T-helper 22 cell (primary cell): ENCODE measurements at regions not wholly inside any gene's neighbourhood (a gene's known extent, or its start where the extent isn't known, plus 50 kb on each side); places are given as distances from the start of the nearest gene placed in this dataset.
"Not testable (repeated sequence)": the region's sequence is repeated elsewhere in the genome, so short reads cannot be mapped to it uniquely, and the experiment has no call there.

Source experiments
- DNase-seq: peaks from one replicate; pipeline ENCODE4 v3.0.0-alpha.2; 2020; ENCODE audit warnings: low read depth

DNA sequence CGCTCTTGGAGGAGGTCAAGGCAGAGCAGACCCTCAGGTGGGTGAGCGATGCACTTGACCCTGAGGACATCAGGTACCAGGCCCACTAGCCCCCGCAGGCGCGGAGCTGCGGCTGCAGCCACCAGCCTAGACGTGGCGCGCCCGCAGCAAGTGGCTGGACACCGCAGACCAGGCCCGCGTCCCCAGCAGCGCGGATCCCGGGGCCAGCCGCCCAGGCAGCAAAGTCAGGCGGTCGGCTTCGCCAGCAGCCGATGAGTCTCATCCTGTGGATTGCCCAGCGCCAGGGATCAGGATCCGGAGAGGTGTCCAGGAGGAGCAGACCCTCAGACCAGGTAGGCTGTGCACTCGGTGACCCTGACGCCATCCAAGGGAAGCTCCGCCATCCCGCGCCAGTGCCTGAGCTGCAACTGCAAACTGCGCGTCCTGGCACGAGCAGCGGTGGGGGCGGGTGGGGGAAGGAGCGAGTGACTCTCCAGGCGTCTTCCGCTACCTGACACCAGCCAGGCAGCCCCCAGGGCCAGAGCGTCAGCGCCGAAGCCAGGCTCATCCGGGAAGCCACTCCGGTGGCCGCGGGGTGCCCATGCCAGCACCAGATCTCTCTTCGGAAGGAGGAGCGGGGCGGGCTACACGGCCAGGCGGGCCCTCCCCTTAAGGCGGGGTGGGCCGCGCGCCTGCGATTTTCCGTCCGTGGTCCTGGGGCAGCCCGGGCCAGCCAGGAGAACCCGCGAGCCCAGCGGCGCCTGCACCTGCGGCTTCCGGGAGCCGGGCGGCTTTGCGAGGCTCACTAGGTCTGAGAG, 92.6 kb upstream of the THOC3 start:
- DNase-seq: not testable (repeated sequence)

DNA sequence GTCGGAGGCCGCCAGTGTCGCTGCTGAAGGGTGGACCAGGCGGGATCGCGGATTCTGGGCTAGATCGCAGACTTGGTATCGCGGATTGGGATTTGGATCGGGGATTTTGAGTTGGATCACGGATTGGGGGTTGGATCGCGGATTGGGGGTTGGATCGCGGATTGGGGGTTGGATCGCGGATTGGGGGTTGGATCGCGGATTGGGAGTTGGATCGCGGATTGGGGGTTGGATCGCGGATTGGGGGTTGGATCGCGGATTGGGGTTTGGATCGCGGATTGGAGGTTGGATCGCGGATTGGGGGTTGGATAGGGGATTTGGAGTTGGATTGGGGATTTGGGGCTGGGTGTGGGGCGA, 93.1 kb upstream of the THOC3 start:
- not testable (repeated sequence) for DNase-seq

DNA sequence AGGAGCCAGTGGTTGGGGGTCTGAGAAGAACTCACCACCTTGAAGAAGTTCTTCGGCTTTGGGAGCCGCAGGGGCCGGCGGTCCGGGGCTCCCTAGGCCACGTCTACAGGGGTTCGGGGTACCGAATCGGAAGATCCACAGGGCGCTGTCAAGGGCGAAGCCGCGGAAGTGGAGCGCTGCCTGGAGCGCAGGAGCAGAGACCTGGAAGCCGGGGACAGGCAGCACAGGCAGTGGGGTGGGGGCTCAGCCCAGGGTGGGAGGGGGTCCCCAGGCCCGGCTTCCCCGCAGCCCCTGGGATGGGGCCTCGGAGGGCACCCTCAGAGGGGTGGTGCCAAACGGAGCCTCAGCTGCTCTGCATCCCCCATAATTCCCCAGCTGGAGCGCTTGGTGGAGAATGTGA, 93.5 kb upstream of the THOC3 start:
- DNase-seq: not testable (repeated sequence)

DNA sequence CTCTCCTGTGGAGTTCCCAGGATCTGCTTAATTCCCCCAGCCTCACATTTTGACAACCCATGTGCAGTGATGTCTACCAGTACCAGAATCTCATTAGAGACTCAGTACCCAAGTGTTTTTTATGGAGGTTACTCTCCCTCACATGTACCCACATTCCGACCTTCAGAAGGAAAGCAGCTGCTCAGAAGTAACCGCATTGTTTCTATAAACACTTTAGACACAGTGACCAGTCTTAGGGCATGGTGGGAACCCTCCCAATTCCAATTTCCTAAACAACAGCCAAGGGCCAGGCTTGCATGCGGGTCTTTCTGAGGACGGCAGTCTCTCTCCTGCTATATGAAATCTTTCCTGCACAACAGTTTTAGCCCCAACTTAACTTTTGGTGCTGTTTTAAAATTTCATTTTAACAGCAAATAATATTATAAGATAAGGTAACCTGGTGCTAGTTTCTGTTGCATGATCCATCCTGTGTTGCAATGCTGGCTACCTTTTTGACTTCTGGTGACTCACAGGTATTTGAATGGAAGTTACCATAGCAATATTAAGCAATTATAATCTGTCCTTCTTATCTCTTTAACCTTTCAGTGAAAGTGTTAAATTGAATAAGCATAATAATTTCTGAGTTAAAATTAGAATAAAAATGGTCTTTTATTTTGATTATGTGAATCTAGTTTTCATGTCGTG, 98.3 kb upstream of the THOC3 start:
- not testable (repeated sequence) for DNase-seq

DNA sequence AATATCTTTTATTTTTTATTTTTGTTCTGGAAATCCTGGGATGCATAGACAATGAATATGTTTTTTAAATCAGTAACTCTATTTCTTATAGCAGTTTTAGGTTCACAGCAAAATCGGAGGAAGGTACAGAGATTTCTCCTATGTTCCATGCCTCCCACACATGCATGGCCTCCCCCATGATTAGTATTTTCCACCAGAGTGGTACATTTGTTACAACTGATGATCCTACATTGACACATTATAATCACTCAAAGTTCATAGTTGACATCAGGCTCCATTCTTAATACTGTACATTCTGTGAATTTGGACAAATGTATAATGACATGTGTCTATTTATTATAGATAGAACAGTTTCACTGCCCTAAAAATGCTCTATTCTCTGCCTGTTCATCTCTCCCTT, 99.0 kb upstream of the THOC3 start:
- DNase-seq: not testable (repeated sequence)

DNA sequence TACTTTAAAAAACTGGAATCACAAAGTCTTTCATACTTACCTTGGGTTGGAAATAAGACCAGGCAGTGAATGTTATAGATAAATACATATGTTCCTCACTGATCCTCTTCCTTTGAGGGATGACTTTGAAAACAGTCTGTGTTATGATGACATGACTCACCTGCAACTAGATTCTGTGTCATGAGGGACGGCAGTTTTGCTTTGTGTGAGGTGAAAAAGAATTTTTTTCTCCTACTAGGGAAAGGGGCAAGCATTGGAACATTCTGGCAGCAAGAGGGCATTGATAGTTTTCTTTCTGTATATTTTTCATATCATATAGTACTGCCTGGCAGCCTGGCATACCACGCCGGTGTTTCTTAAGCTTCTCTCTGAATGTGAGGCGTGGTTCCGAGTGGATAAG, 99.8 kb upstream of the THOC3 start:
- not testable (repeated sequence) for DNase-seq

DNA sequence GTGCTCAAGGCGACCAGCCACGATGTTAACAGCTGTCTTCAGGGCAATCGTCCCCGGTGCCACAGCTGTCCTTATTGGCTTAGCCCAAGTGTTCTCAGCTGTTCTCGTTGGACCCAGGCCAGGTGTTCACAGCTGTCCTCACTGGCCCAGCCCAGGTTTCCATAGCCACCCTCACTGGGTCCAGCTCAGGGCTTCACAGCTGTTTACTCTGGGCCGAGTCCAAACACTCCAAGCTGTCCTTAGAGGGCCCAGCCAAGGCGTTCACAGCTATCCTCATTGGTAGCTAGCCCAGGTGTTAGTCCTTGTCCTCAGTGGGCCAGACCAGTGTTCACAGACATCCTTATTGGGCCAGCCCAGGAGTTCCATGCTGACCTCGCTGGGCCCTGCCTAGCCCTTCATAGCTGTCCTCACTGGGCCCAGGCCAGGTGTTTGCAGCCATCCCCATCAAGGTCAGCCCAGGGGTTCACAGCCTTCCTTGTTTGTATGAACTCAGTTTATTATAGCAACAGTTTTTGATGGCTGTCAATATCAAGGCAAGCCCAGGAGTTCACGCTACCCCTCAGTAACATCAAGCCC, 106.0 kb upstream of the THOC3 start:
- DNase-seq: not testable (repeated sequence)

DNA sequence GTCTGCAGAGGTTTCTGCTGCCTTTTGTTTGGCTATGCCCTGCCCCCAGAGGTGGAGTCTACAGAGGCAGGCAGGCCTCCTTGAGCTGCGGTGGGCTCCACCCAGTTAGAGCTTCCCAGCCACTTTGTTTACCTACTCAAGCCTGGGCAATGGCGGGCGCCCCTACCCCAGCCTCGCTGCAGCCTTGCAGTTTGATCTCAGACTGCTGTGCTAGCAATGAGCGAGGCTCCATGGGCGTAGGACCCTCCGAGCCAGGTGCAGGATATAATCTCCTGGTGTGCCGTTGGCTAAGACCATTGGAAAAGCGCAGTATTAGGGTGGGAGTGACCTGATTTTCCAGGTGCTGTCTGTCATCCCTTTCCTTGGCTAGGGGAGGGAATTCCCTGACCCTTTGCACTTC, 115.6 kb upstream of the THOC3 start:
- not testable (repeated sequence) for DNase-seq

DNA sequence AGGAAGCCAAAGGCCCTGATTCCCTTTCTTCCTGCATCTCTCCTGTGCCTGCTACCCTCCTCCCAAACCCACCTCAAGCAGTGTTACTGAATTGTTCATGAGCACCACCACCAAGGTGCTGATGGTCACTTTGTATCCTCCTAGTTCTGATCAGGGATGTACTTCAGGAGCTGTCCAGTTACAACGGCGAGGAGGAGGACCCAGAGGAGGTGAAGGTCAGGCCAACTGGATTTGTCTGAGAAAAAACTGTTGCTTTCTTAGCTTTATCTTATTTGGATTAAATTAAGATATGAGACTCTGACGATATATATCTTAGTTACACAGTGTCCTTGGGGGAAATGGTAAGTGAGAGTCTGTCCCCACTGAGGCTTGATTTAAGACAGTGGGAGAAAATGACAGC, 135.0 kb upstream of the THOC3 start:
- not testable (repeated sequence) for DNase-seq

DNA sequence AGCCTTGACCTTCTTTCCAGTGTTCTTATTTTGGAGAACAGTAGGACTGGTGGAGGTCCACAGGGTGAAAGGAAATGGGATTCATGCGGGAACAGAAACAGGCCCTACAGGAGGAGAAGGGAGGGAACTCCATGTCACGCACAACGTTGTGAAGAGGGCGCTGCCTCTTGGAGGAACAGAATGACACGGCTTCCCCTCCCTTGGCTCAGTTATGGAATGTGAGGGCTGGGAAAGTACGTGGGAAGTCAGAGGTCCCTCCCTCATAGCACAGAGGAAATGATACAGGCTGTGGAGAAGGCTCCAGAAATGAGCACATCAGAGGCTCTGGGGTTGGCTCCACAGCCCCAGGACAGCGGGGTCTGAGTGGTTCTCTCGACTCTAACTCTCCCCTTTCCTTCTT, 125.3 kb upstream of the SIMC1 start:
- not testable (repeated sequence) for DNase-seq

DNA sequence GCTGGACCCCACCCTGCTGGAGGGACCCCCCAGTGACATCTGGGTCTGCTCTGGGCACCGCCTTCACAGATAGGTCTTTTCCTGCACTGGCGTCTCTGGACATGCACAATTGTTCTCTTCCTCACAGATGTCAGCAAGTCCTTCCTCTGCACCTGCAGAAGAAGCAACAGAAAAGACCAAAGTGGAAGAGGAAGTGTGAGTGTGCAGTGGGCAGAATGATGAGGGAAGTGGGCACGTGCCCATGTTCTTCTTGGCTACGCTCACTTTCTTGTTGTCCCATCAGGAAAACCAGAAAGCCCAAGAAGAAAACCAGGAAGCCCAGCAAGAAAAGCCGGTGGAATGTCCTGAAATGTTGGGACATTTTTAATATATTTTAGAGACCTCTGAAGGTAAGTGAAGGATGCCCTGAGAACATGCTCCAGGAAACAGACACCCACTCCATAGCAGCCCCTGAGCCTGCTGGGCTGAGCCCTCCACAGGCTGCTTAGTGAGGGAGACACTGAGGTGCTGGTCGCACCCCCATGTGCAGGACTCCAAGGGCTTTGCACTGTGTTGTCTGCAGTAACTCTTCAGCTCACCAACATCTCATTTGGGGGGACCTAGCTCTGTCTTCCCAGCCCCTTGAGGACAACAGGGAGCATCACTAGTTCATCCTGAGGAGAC, 124.4 kb upstream of the SIMC1 start:
- not testable (repeated sequence) for DNase-seq

DNA sequence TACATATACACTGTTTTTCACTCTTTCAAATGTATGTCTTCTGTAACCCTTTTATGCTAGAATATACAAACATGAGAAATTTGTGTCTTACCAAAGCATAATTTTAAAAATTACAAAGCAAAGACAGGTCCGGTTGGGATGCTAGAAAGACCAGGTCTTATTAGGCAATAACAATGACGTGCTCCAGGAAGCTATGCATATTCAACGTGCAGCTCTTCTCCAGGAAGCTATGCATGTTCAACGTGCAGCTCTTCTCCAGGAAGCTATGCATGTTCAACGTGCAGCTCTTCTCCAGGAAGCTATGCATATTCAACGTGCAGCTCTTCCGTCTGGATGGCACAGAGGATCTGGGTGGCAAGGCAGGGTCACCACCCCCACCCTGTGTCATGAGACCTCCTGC, 123.4 kb upstream of the SIMC1 start:
- DNase-seq: not testable (repeated sequence)

DNA sequence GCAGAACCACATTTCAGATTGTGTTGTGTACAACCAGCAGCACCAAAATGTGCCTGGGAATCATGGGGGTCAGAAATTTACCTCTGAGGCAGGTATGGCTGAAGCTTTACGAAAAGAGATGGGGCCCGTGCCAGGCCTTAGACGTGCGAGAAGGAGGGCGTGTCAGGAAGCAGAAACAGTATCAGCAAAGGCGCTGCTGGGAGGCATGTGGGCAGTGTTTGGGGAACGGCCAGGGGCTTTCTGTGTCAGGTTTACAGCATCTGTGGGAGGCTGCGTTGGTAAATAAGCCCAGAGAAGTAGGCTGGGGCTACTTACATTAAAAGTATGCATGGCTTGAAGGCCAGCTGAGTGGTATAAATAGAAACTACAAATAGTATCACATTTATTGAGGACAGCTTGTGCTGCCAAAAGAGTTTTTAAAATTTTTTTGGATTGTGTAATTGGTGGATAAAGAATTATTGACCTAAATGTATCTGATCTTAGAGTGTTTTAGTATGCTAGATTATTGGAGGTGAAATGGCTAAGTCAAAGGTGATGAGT, 120.5 kb upstream of the SIMC1 start:
- not testable (repeated sequence) for DNase-seq

DNA sequence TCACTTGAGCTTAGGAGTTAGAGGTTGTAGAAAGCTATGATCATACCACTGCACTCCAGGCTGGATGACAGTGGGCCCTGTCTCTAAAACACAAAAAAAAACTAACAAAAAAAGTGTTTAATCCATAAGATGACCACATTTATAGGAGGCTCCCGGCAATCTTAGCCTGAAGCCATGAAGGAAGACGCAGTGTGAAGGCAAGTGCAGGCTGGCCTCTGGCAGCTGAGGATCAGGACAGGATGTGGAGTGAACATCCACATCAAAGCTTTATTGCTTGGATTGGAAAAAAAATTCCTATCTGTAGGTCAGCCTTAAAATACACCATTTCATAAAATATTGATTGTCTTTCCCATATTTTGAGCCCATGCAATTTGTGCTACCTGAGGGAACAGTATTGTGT, 115.9 kb upstream of the SIMC1 start:
- not testable (repeated sequence) for DNase-seq

DNA sequence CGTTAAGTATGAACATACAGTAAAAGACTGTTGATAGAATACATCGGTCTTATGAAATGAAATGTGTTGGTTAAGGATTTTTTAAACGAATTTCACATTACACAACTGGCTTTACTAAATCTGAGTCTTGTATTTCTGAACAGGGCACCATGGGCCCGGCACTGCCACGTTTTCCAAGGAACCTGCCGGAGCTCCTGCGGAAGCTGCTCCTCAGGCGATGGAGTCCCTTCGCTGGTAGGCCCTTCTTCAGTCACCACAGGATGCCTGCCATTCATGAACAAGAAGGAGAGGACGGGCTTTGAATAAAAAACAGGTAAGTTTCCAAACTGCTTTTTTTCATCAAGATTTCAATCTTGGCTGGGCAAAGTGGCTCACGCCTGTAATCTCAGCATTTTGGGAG, 114.1 kb upstream of the SIMC1 start:
- DNase-seq: not testable (repeated sequence)

DNA sequence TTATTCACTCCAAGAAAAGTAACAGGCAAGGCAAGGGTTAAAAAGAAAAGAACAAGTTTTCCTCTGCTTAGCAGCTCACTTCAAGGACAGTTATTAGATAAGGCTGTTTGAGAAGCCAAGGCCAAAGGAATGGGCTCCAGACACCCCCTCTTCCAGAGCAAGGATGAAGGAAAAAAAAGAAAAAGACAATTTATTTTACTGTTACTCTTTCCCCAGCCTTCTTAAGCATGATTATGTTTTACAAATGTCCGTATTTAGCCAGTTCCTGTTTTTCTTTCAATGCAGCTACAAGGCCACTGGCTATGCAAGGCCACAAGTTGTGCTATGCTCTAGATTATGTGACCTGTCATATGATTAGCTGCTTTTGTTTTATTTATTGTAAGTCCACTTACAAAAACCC, 106.5 kb upstream of the SIMC1 start:
- DNase-seq: no peak

DNA sequence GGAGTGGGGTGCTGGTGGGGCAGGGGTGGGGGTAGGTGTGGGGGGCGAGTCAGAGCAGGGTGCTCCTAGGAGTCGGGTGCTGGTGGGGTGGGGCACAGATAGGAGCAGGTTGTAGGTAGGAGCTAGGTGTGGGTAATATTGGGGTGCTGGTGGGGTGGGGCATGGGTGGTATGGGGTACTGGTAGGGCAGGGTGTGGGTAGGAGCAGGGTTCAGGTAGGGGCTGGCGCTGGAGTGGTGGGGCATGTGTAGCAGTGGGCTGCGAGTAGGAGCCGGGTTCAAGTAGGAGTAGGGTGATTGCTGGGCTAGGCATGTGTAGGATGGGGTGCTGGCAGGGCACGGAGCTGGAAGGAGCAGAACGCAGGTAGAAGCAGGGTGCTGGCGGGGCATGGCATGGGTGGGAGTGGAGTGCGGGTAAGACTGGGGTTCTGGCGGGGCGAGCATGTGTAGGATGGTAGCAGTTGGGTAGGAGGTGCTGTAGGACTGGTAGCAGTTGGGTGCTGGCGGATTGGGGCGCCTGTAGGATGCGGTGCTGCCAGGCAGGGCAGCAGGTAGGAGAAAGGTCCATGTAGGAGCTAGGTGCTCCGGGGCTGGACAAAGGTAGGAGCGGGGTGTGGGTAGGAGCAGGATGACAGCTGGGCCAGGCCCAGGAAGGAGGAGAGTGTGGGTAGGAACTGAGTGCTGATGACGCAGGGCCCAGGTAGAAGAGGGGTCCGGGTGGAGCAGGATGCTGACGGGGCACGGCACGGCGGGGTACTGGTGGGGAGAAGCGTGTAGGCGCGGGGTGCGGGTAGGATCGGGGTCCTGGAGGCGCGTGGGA, 105.5 kb upstream of the SIMC1 start:
- no peak for DNase-seq

DNA sequence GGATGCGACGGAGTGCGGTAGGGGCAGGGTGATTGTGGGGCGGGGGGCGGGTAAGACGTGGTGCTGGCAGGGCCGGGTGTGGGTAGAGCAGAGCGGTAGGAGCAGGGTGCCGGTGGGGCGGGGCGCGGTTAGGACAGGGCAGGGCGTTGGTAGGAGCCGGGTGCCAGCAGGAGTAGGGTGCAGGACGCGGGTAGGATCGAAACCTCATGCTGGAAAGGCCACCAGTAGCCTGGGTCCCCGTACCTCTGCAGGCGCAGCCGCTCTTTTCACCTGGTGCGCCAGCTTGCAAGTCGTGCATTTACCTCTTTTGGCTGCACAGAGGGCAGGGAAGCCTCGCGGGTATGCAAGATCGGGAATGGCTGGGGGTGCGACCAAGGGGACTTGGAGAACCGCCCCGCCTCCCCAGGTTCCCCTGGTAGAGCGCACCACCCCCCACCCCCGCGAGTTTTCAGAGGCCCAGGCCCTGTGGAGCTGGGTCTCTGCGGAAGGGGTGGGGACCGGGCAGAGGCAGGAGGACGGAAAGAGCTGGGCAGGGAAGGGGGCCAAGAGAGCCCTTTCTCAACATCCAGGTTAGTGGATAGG, 104.8 kb upstream of the SIMC1 start:
- DNase-seq: no peak

DNA sequence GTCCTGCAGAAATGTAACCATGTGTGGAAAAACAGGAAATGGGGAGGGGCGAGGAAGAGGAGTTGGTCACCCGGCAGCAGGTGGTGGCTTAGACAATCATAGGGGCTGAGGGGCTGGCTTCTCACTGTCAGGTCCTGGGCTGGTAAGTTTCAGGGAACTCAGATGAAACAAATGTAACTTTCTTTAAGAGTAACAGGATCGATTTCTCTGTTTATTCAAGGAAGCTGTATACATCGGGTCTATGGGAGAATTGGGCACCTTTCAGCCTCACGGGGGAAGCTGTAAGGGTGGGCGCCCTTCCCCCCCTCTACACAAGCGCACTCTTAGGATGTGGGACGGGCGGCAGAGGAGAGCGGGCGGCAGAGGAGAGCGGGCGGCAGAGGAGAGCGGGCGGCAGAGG, 104.3 kb upstream of the SIMC1 start:
- DNase-seq: no peak

DNA sequence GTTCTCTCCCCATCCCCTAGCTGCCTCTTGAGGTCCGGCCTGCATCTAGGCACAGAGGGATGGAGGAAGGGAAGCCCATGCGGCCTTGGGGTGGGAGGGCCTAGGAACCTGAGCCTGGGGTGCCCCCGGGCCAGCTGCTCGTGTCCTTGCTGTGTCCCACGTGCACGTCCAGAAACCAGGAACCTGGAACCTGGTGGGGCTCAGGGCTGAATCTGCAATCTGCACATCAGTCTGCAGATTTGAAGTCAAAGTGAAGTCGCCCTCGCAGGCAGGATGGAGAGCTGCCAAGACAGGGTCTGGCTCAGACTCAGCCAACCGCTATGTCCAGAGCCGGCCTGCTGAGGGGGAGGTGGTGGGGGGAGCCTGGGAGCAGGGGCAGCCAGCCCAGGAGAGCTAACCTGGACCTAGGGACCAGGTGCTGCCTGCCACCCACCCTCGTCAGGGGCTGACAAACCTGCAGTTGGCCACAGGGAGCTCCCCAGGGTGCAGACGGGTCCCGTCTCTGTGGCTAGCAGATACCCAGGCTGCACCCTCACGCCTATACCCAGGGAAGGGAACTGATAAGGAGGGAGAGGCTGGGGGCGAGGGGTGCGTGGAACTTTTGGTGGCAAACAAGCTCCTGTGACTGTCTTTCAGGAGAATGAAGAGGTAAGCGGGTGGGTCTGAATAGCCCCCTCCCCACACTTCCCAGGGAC, 103.5 kb upstream of the SIMC1 start:
- DNase-seq: no peak

DNA sequence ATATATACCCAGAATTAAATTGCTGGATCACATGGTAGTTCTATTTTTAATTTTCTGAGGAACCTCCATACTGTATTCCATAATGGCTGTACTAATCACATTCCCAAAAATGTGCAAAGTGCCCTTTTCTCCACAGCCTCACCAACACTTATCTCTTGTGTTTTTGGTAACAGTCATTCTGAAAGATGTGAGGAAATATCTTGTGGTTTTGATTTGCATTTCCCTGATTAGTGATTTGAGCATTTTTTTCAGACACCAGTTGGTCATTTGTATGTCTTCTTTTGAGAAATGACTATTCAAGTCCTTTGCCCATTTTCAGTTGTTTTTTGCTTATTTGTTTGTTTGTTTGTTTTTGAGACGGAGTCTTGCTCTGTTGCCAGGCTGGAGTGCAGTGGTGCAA, 98.1 kb upstream of the SIMC1 start:
- DNase-seq: not testable (repeated sequence)
